ENCODE measurements at regions not wholly inside any gene's neighbourhood (a gene's known extent, or its start where the extent isn't known, plus 50 kb on each side); places are given as distances from the start of the nearest gene placed in this dataset.

DNA sequence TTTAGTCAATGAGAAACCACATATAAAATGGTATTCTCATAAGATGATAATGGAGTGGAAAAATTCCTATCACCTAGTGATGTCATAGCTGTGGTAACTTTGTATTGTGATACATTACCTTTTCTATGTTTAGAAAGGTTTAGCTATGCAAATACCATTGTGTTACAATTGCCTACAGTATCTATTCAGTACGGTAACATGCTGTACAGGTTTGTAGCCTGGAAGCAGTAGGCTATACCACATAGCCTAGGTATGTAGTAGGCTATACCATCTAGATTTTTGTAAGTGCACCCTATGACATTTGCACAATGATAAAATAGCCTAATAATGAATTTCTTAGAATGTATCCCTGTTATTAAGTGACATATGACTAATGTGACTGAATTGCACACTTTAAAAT lies 50.5 kb upstream of the CCDC196 start:
- no peak for DNase-seq
